Ovary (tissue), 7 donors: ENCODE measurements at regions not wholly inside any gene's neighbourhood (a gene's known extent, or its start where the extent isn't known, plus 50 kb on each side); places are given as distances from the start of the nearest gene placed in this dataset.

Experiments
- DNase-seq, 5 donors: peaks; one replicate each; pipeline ENCODE4 v3.0.0-alpha.2; 2019 to 2020
- H3K27ac ChIP-seq, 2 donors: fragments of 200-600 bp; one replicate each; pipeline versions ENCODE4 v1.5.1 to v1.8.0; 2019 to 2022
- H3K27me3 ChIP-seq: fragments of 200-600 bp; one replicate; pipeline ENCODE4 v1.8.0; 2022
- H3K36me3 ChIP-seq: fragments of 200-600 bp; sonication (generic); one replicate; pipeline ENCODE4 v1.5.1; 2019
- H3K4me1 ChIP-seq: one replicate; pipeline ENCODE4 v1.8.1; 2013; ENCODE audit warnings: mild to moderate bottlenecking, moderate library complexity; ENCODE audit not compliant: insufficient read depth
- H3K4me3 ChIP-seq: fragments of 200-600 bp; sonication (generic); one replicate; pipeline ENCODE4 v1.5.1; 2017
- H3K9me3 ChIP-seq, 2 donors: fragments of 200-600 bp in 1 of 2; sonication (generic) in 1 of 2; one replicate each; pipeline versions ENCODE4 v1.5.1 to v1.8.1; 2013 to 2019; ENCODE audit warnings: mild to moderate bottlenecking in 1 of 2, moderate library complexity in 1 of 2
- CTCF ChIP-seq, 3 donors: fragments of 450-650 bp in 2 of 3; fragments of 200-600 bp in 1 of 3; IDR thresholded peaks; one replicate each; pipeline versions ENCODE4 v1.5.1 to v1.8.0; 2016 to 2022; ENCODE audit warnings: antibody characterized with exemption in 3 of 3, mild to moderate bottlenecking in 1 of 3
- EP300 ChIP-seq: sonication (generic); formaldehyde crosslinking; IDR thresholded peaks from one replicate; pipeline ENCODE4 v1.6.1; 2017; ENCODE audit warnings: antibody characterized with exemption
- POLR2A ChIP-seq: fragments of 450-650 bp; IDR thresholded peaks from one replicate; pipeline ENCODE4 v1.6.1; 2017; ENCODE audit warnings: antibody characterized with exemption, mild to moderate bottlenecking, moderate library complexity
- WGBS, 3 donors: extraction: QIAGEN DNeasy Blood & Tissue Kit in 1 of 3; methylation state at CpG; one replicate each; pipeline versions ENCODE4 v1.1.5 to v1.1.7; 2013 to 2017; 5-methylcytosine and 5-hydroxymethylcytosine counted together
- intact Hi-C, 4 donors: fragments of 100-400 bp; cut with DNase I; formaldehyde crosslinking; loops; one replicate each; pipeline versions ENCODE4 v1.11.0 to v1.15.1; 2022 to 2023
- donor health status: DM: no; HTN: no; CAD: no; lungs with moderate emphysema.
- donor health status: DM: no; HTN: no; CAD: no.
- donor health status: Bipolar disorder and iron deficiency.
- donor health status: DM: no; HTN: no; CAD: no.
- donor health status: DM: yes; HTN: yes; CAD: no.

GRCh38 chr6:25171301-25171700 lies 107.9 kb upstream of the CARMIL1 start:
- Histone ChIP-seq H3K27ac (no peak overlapping the region), H3K9me3 (no peaks in the 10 kb centered on the region), H3K4me1 (peaks cover 5% of the 10 kb centered on the region), H3K27me3 (no peaks in the 10 kb centered on the region), H3K36me3 (no peaks in the 10 kb centered on the region), H3K4me3 (no peak overlapping the region)
- intact Hi-C loops, result no loop called here
- WGBS, 3 donors, result 91 to 100% (median 95%) methylated on average over 1 of the region's 1 CpG
- TF ChIP-seq CTCF (IDR thresholded peaks at IDR 0.05), result no peak
- TF ChIP-seq POLR2A, result no peak
- no peak for TF ChIP-seq EP300
- DNase-seq, result no peak

GRCh38 chr6:25172819-25173218 lies 106.4 kb upstream of the CARMIL1 start:
- H3K27ac ChIP-seq, result no peak overlapping the region
- intact Hi-C loops, result no loop called here
- 2 to 12% (median 6%) methylated on average over 3 of the region's 3 CpGs for WGBS, 3 donors
- H3K4me1 ChIP-seq, result peaks cover 5% of the 10 kb centered on the region
- H3K27me3 ChIP-seq, result no peaks in the 10 kb centered on the region
- no peak for DNase-seq
- no peaks in the 10 kb centered on the region for H3K36me3 ChIP-seq
- no peaks in the 10 kb centered on the region for H3K9me3 ChIP-seq
- H3K4me3 ChIP-seq, result no peak overlapping the region
- TF ChIP-seq CTCF (IDR thresholded peaks at IDR 0.05) (no peak), POLR2A (no peak), EP300 (no peak)

- peaks cover 5% of the 10 kb centered on the region for H3K4me1 ChIP-seq
- no peak for TF ChIP-seq POLR2A
- no peak for TF ChIP-seq EP300
- TF ChIP-seq CTCF (IDR thresholded peaks at IDR 0.05), result no peak
- no peak overlapping the region for H3K4me3 ChIP-seq
- H3K36me3 ChIP-seq, result no peaks in the 10 kb centered on the region
- 39 to 65% (median 41%) methylated on average over 1 of the region's 1 CpG for WGBS, 3 donors
- H3K9me3 ChIP-seq, result no peaks in the 10 kb centered on the region
- no peak overlapping the region for H3K27ac ChIP-seq
- no peak for DNase-seq
- intact Hi-C loops, result no loop called here
- no peaks in the 10 kb centered on the region for H3K27me3 ChIP-seq
Observed at GRCh38 chr6:25173246-25173645, 105.9 kb upstream of the CARMIL1 start.

GRCh38 chr6:25173951-25174474 lies 105.2 kb upstream of the CARMIL1 start:
- TF ChIP-seq EP300, result no peak
- TF ChIP-seq POLR2A, result no peak
- TF ChIP-seq CTCF (IDR thresholded peaks at IDR 0.05), result no peak
- WGBS, 3 donors, result 75 to 89% (median 83%) methylated on average over 4 of the region's 4 CpGs
- Histone ChIP-seq H3K27ac (no peak overlapping the region), H3K4me3 (no peak overlapping the region), H3K4me1 (peaks cover 7% of the 10 kb centered on the region), H3K9me3 (no peaks in the 10 kb centered on the region), H3K36me3 (no peaks in the 10 kb centered on the region), H3K27me3 (no peaks in the 10 kb centered on the region)
- no peak for DNase-seq
- intact Hi-C loops, result no loop called here
